Immature natural killer cell (primary cell): ENCODE measurements at regions not wholly inside any gene's neighbourhood (a gene's known extent, or its start where the extent isn't known, plus 50 kb on each side); places are given as distances from the start of the nearest gene placed in this dataset.

ENCODE experiments used
- DNase-seq, 3 donors: peaks; one replicate each; pipeline ENCODE4 v3.0.0; 2022; ENCODE audit warnings: mixed read lengths in 1 of 3
- H3K27ac Mint-ChIP-seq, 6 donors: one replicate each; pipeline ENCODE4 v1.8.0; 2020; ENCODE audit warnings: mixed read lengths in 6 of 6, mild to moderate bottlenecking in 5 of 6, inconsistent platforms in 4 of 6, moderate library complexity in 3 of 6
- H3K27me3 Mint-ChIP-seq, 3 donors: one replicate each; pipeline ENCODE4 v1.8.0; 2020 to 2021; ENCODE audit warnings: low read depth in 3 of 3, mild to moderate bottlenecking in 3 of 3, mixed read lengths in 3 of 3, moderate library complexity in 3 of 3, inconsistent platforms in 1 of 3
- H3K36me3 Mint-ChIP-seq, 3 donors: one replicate each; pipeline ENCODE4 v1.8.0; 2020; ENCODE audit warnings: mixed read lengths in 3 of 3, inconsistent platforms in 2 of 3, mild to moderate bottlenecking in 2 of 3
- H3K4me1 Mint-ChIP-seq, 2 donors: one replicate each; pipeline ENCODE4 v1.8.0; 2020; ENCODE audit warnings: inconsistent platforms in 2 of 2, mild to moderate bottlenecking in 2 of 2, mixed read lengths in 2 of 2, moderate library complexity in 1 of 2
- H3K4me3 Mint-ChIP-seq, 5 donors: one replicate each; pipeline ENCODE4 v1.8.0; 2020; ENCODE audit warnings: mild to moderate bottlenecking in 5 of 5, mixed read lengths in 5 of 5, inconsistent platforms in 3 of 5, moderate library complexity in 3 of 5
- H3K9me3 Mint-ChIP-seq, 6 donors: one replicate each; pipeline ENCODE4 v1.8.0; 2020; ENCODE audit warnings: mild to moderate bottlenecking in 6 of 6, mixed read lengths in 6 of 6, inconsistent platforms in 4 of 6, moderate library complexity in 3 of 6

- H3K27me3 Mint-ChIP-seq: peaks cover 0 to 3% (median 1%) of the 10 kb centered on the region in 3 donors
- no peaks in the 10 kb centered on the region for H3K4me1 Mint-ChIP-seq
- peaks cover 0 to 18% (median 0%) of the 10 kb centered on the region in 6 donors for H3K9me3 Mint-ChIP-seq
- H3K27ac Mint-ChIP-seq: no peak overlapping the region
- H3K36me3 Mint-ChIP-seq: no peaks in the 10 kb centered on the region
- DNase-seq: no peak
- no peak overlapping the region for H3K4me3 Mint-ChIP-seq
These were observed 100.2 kb downstream of the IRX1 start for GRCh38 chr5:3695818-3696217.

GRCh38 chr5:3698412-3698811, 102.8 kb downstream of the IRX1 start:
- Mint-ChIP-seq H3K27ac (no peak overlapping the region), H3K36me3 (no peaks in the 10 kb centered on the region), H3K4me3 (no peak overlapping the region), H3K9me3 (peaks cover 0 to 22% (median 0%) of the 10 kb centered on the region in 6 donors), H3K4me1 (no peaks in the 10 kb centered on the region), H3K27me3 (peaks cover 0 to 5% (median 4%) of the 10 kb centered on the region in 3 donors)
- DNase-seq: no peak

DNA sequence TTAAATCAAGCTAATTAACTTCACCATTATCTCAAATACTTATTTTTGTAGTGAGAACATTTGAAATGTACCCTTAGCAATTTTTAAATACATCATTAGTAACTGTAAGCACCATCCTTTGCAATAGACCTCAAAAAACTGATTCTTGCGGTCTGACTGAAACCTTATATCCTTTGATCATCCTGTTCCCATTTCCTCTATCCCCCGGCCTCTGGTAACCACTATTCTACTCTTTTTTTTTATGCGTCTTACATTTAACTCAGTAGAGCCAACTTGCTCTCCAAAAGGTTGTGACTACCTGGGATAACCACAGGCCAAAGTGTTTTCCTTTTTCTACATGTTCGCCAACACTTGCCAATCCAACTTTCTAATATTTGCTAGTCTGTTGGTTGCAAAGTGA, 106.1 kb downstream of the IRX1 start:
- no peaks in the 10 kb centered on the region for H3K4me1 Mint-ChIP-seq
- peaks cover 0 to 6% (median 4%) of the 10 kb centered on the region in 3 donors for H3K27me3 Mint-ChIP-seq
- DNase-seq: no peak
- H3K36me3 Mint-ChIP-seq: no peaks in the 10 kb centered on the region
- H3K4me3 Mint-ChIP-seq: no peak overlapping the region
- no peak overlapping the region for H3K27ac Mint-ChIP-seq
- H3K9me3 Mint-ChIP-seq: peaks cover 0 to 16% (median 0%) of the 10 kb centered on the region in 6 donors

DNA sequence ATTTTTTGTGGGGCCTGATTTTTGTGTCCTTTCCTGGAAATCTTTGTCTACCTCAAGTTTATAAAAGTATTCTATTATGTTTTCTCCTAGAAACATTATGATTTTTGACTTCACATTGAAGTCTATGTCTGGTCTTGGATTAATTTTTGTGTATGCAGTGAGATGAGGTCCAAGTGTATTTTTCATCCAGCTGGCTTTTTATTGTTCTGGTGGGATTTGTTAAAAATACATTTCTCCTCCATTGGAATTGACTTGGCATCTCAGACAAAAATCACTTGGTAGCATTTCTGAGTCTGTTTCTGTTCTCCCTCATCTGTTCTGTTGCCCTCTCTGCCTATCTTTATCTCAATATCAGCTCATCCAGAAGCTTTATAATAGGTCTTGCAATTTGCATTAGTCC, 109.0 kb downstream of the IRX1 start:
- Mint-ChIP-seq H3K36me3 (no peaks in the 10 kb centered on the region), H3K27me3 (peaks cover 0 to 6% (median 5%) of the 10 kb centered on the region in 3 donors), H3K4me3 (no peak overlapping the region), H3K9me3 (peaks cover 0 to 11% (median 0%) of the 10 kb centered on the region in 6 donors), H3K4me1 (no peaks in the 10 kb centered on the region), H3K27ac (no peak overlapping the region)
- DNase-seq: no peak

DNA sequence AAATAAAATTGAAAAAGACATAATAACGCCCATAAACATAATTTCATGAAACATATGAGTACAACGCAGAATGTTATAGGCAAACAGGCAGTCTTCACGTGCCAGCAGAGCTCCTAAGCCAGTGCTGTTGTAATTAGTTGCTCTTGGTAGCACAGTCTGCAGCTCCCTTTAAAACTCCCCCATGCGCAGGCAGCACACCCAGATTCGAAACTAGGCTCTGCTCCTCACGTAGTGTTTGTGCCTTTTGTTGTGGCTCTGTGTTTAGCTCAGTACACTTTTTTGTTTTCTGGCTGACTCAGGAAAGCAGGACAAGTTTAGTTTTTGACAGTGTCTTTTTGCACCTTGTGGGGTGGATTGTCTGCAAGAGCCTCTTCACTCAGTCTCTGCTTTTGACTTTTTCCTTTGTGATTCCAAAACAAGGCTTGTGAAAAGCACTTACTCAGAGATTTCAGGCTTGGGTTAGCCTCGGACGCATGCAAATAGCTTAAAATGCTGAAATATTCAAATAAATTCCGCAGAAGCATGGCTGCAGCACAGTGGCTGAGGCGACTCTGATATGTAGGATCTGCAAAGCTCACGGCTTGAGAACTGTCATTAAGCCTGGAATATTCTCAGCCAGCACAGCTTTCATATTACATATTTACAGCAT, 113.6 kb downstream of the IRX1 start:
- no peak for DNase-seq
- peaks cover 0 to 5% (median under 1%) of the 10 kb centered on the region in 6 donors for H3K9me3 Mint-ChIP-seq
- no peaks in the 10 kb centered on the region for H3K36me3 Mint-ChIP-seq
- H3K27me3 Mint-ChIP-seq: peaks cover 2 to 4% (median 2%) of the 10 kb centered on the region in 3 donors
- H3K27ac Mint-ChIP-seq: no peak overlapping the region
- H3K4me1 Mint-ChIP-seq: no peaks in the 10 kb centered on the region
- no peak overlapping the region for H3K4me3 Mint-ChIP-seq

GRCh38 chr5:3709717-3710348, 114.2 kb downstream of the IRX1 start:
- H3K9me3 Mint-ChIP-seq: peaks cover 0 to 5% (median under 1%) of the 10 kb centered on the region in 6 donors
- H3K27ac Mint-ChIP-seq: no peak overlapping the region
- no peaks in the 10 kb centered on the region for H3K4me1 Mint-ChIP-seq
- no peak overlapping the region for H3K4me3 Mint-ChIP-seq
- H3K27me3 Mint-ChIP-seq: peaks cover 2 to 4% (median 2%) of the 10 kb centered on the region in 3 donors
- H3K36me3 Mint-ChIP-seq: no peaks in the 10 kb centered on the region
- DNase-seq: no peak

DNA sequence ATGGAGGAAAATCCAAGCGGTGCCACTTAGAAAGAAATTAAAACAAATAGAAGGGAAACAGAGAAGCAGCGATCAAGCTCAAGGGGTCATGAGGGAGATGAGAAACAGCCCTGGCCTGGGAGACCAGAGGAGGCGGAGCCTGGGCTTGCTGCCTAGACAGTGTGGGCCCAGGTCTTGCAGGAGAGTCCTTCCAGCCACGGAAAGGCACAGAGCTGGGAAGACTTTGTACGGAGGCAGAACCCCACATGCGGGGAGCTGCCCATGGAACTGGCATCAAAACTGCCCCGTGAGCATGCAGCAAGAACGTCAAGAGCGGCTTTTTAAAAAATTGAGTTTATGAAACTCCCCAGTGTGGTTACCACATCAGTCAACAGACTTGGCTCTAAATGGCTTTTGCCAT, 119.4 kb downstream of the IRX1 start:
- no peak for DNase-seq
- no peak overlapping the region for H3K4me3 Mint-ChIP-seq
- H3K9me3 Mint-ChIP-seq: peaks cover 0 to 10% (median 2%) of the 10 kb centered on the region in 6 donors
- H3K27ac Mint-ChIP-seq: no peak overlapping the region
- H3K36me3 Mint-ChIP-seq: no peaks in the 10 kb centered on the region
- no peaks in the 10 kb centered on the region for H3K4me1 Mint-ChIP-seq
- H3K27me3 Mint-ChIP-seq: peaks cover 0 to 4% (median 0%) of the 10 kb centered on the region in 3 donors

DNA sequence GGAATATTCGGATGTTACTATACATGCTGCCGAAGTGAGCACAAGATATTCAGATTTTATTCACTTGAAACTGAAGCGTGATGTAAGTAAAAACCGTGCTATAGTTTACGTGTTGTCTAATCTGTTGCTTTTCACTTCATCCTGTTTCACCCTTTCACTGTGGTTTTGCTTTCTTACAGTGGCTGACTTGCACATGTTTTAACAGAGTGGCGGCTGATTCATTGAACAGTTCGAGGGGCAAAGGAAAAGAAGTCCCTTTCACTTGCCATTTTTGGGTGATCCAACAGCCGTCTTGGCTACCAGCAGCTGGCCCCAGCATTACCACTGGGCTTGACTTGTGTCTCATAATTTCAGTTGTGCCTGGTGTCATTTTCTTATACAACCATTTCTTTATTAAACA, 134.0 kb downstream of the IRX1 start:
- no peaks in the 10 kb centered on the region for H3K4me1 Mint-ChIP-seq
- H3K27me3 Mint-ChIP-seq: peaks cover 0 to 4% (median 1%) of the 10 kb centered on the region in 3 donors
- no peak overlapping the region for H3K4me3 Mint-ChIP-seq
- H3K9me3 Mint-ChIP-seq: peaks cover 0 to 5% (median 0%) of the 10 kb centered on the region in 6 donors
- H3K27ac Mint-ChIP-seq: no peak overlapping the region
- no peaks in the 10 kb centered on the region for H3K36me3 Mint-ChIP-seq
- DNase-seq: no peak

GRCh38 chr5:3734632-3735031, 139.0 kb downstream of the IRX1 start:
- H3K4me3 Mint-ChIP-seq: no peak overlapping the region
- no peak for DNase-seq
- no peaks in the 10 kb centered on the region for H3K4me1 Mint-ChIP-seq
- peaks cover 0 to 5% (median 0%) of the 10 kb centered on the region in 6 donors for H3K9me3 Mint-ChIP-seq
- H3K27ac Mint-ChIP-seq: no peak overlapping the region
- H3K36me3 Mint-ChIP-seq: no peaks in the 10 kb centered on the region
- peaks cover 0 to 7% (median 0%) of the 10 kb centered on the region in 3 donors for H3K27me3 Mint-ChIP-seq

- Mint-ChIP-seq H3K36me3 (no peaks in the 10 kb centered on the region), H3K9me3 (peaks cover 0 to 6% (median 0%) of the 10 kb centered on the region in 6 donors), H3K27ac (no peak overlapping the region), H3K4me1 (no peaks in the 10 kb centered on the region), H3K4me3 (no peak overlapping the region), H3K27me3 (peaks cover 0 to 7% (median 0%) of the 10 kb centered on the region in 3 donors)
- no peak for DNase-seq
These were observed 140.8 kb downstream of the IRX1 start for GRCh38 chr5:3736466-3736865.

DNA sequence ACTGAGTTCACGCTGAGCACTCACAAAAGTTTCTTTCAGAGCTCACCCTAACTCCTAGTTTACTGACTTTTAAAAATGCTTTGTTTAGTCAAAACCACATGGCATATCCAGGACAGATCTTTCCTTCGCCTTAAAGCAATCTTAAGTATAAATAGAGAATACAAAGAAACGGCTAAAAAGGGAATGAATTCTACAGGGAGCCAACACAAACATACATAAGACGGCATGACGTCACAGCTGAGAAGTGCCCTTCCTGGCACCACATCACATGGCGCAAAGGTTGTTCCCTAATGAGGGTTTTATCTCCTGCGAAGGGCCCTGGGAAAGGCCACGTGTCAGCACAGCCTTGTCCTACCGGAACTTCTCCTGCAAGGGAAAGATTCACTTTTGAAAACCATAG, 141.3 kb downstream of the IRX1 start:
- no peaks in the 10 kb centered on the region for H3K4me1 Mint-ChIP-seq
- peaks cover 0 to 7% (median 0%) of the 10 kb centered on the region in 3 donors for H3K27me3 Mint-ChIP-seq
- H3K4me3 Mint-ChIP-seq: no peak overlapping the region
- no peaks in the 10 kb centered on the region for H3K36me3 Mint-ChIP-seq
- H3K9me3 Mint-ChIP-seq: peaks cover 0 to 6% (median 0%) of the 10 kb centered on the region in 6 donors
- H3K27ac Mint-ChIP-seq: no peak overlapping the region
- DNase-seq: no peak

- peaks cover 0 to 10% (median 0%) of the 10 kb centered on the region in 6 donors for H3K9me3 Mint-ChIP-seq
- H3K36me3 Mint-ChIP-seq: no peaks in the 10 kb centered on the region
- DNase-seq: no peak
- peaks cover 0 to 3% (median 0%) of the 10 kb centered on the region in 3 donors for H3K27me3 Mint-ChIP-seq
- H3K27ac Mint-ChIP-seq: no peak overlapping the region
- no peak overlapping the region for H3K4me3 Mint-ChIP-seq
- no peaks in the 10 kb centered on the region for H3K4me1 Mint-ChIP-seq
These were observed 143.3 kb downstream of the IRX1 start for GRCh38 chr5:3738919-3739318.

DNA sequence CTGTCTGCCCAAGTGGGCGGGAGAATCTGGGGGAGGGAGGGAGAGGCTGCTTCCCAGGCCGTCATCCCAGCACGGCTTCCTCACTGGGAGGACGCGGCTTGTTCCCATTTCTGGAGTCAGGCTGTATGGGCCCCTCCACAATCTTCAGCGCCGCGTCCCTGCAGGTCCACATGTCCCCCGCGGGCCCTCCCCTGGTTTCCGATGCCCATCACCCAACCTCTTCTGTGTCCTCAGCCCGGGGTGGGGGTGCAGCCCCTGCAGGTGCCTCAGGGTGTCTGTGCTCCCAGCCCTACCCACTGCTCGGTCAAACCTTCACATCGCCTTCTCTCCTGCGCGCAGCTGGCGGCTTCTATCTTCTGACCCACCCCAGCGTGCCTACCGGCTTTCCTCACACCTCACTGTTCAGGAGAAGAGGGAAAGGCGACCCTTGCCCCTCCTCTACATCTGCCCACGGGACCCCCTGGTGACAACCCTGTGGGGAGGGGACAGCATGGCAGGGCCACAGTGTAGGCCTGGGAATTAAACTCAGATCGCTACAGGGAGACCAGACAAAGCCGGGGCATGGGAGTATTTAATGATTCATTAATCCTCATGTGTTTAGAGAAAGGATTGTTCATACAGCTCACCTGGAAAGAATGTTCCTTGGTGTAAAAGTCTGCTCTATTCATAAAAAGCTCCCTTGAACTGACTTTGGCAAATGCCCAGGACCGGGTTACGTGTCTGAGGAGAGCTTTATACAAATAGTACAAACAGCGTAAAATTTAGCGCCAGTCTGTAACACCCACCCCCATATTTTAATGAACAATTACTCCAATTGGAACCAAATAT, 145.1 kb downstream of the IRX1 start:
- Mint-ChIP-seq H3K36me3 (no peaks in the 10 kb centered on the region), H3K9me3 (peaks cover 0 to 11% (median 0%) of the 10 kb centered on the region in 6 donors), H3K4me3 (no peak overlapping the region), H3K27ac (no peak overlapping the region), H3K27me3 (peaks cover 0 to 3% (median 0%) of the 10 kb centered on the region in 3 donors), H3K4me1 (no peaks in the 10 kb centered on the region)
- DNase-seq: no peak

GRCh38 chr5:3741374-3741770, 145.7 kb downstream of the IRX1 start:
- Mint-ChIP-seq H3K27ac (no peak overlapping the region), H3K27me3 (no peaks in the 10 kb centered on the region), H3K9me3 (peaks cover 0 to 12% (median under 1%) of the 10 kb centered on the region in 6 donors), H3K36me3 (peaks cover 0 to under 1% (median 0%) of the 10 kb centered on the region in 3 donors), H3K4me1 (no peaks in the 10 kb centered on the region), H3K4me3 (no peak overlapping the region)
- DNase-seq: no peak
